ENCODE measurements at regions not wholly inside any gene's neighbourhood (a gene's known extent, or its start where the extent isn't known, plus 50 kb on each side); places are given as distances from the start of the nearest gene placed in this dataset.

- no peak for TF ChIP-seq CTCF (IDR thresholded peaks at IDR 0.05; ENCODE audit: insufficient read depth, low read depth, low read length)
- POLR2A ChIA-PET: no interaction called here
- no peaks in the 10 kb centered on the region for H3K36me3 ChIP-seq (ENCODE audit: control insufficient read depth, insufficient read depth, low read length)
- H3K27me3 ChIP-seq (ENCODE audit: control insufficient read depth, insufficient read depth, low read length): no peaks in the 10 kb centered on the region
- DNase-seq (ENCODE audit: low read depth): no peak
- CTCF ChIA-PET: no interaction called here
- H3K4me3 ChIP-seq (ENCODE audit: low read depth, low read length): no peak overlapping the region
Observed at GRCh38 chr6:168372889-168373288, 53.3 kb upstream of the DACT2 start.

- CTCF ChIA-PET: no interaction called here
- no peak for DNase-seq (ENCODE audit: low read depth)
- Histone ChIP-seq H3K27me3 (ENCODE audit: control insufficient read depth, insufficient read depth, low read length) (no peaks in the 10 kb centered on the region), H3K4me3 (ENCODE audit: low read depth, low read length) (no peak overlapping the region), H3K36me3 (ENCODE audit: control insufficient read depth, insufficient read depth, low read length) (no peaks in the 10 kb centered on the region)
- POLR2A ChIA-PET: no interaction called here
- no peak for TF ChIP-seq CTCF (IDR thresholded peaks at IDR 0.05; ENCODE audit: insufficient read depth, low read depth, low read length)
Observed at GRCh38 chr6:168373389-168373788, 53.8 kb upstream of the DACT2 start.

- Histone ChIP-seq H3K4me3 (ENCODE audit: low read depth, low read length) (no peak overlapping the region), H3K27me3 (ENCODE audit: control insufficient read depth, insufficient read depth, low read length) (no peaks in the 10 kb centered on the region), H3K36me3 (ENCODE audit: control insufficient read depth, insufficient read depth, low read length) (no peaks in the 10 kb centered on the region)
- POLR2A ChIA-PET: no interaction called here
- TF ChIP-seq CTCF (IDR thresholded peaks at IDR 0.05; ENCODE audit: insufficient read depth, low read depth, low read length): no peak
- CTCF ChIA-PET: no interaction called here
- DNase-seq (ENCODE audit: low read depth): no peak
Observed at GRCh38 chr6:168374051-168374502, 54.5 kb upstream of the DACT2 start.

GRCh38 chr6:168374541-168375071 is 55.0 kb upstream of the DACT2 start:
- no peak for TF ChIP-seq CTCF (IDR thresholded peaks at IDR 0.05; ENCODE audit: insufficient read depth, low read depth, low read length)
- DNase-seq (ENCODE audit: low read depth): no peak
- no peaks in the 10 kb centered on the region for H3K27me3 ChIP-seq (ENCODE audit: control insufficient read depth, insufficient read depth, low read length)
- H3K36me3 ChIP-seq (ENCODE audit: control insufficient read depth, insufficient read depth, low read length): no peaks in the 10 kb centered on the region
- ChIA-PET CTCF (no interaction called here), POLR2A (no interaction called here)
- no peak overlapping the region for H3K4me3 ChIP-seq (ENCODE audit: low read depth, low read length)

GRCh38 chr6:168376120-168376519 is 56.5 kb upstream of the DACT2 start:
- no peak for TF ChIP-seq CTCF (IDR thresholded peaks at IDR 0.05; ENCODE audit: insufficient read depth, low read depth, low read length)

More at GRCh38 chr6:168376120-168376519, 56.5 kb upstream of the DACT2 start:
- Histone ChIP-seq H3K36me3 (ENCODE audit: control insufficient read depth, insufficient read depth, low read length) (no peaks in the 10 kb centered on the region), H3K4me3 (ENCODE audit: low read depth, low read length) (no peak overlapping the region), H3K27me3 (ENCODE audit: control insufficient read depth, insufficient read depth, low read length) (no peaks in the 10 kb centered on the region)
- ChIA-PET POLR2A (no interaction called here), CTCF (no interaction called here)
- no peak for DNase-seq (ENCODE audit: low read depth)
